Aorta (tissue), 5 donors: ENCODE measurements at regions not wholly inside any gene's neighbourhood (a gene's known extent, or its start where the extent isn't known, plus 50 kb on each side); places are given as distances from the start of the nearest gene placed in this dataset.

Experiments
- ATAC-seq: fragments of 200-7000 bp; cut with Tn5 transposase; one replicate; pipeline ENCODE4 v1.9.1; 2022; ENCODE audit warnings: moderate library complexity; ENCODE audit not compliant: low FRiP score
- DNase-seq, 2 donors: peaks; one replicate each; pipeline ENCODE4 v3.0.0-alpha.2; 2020
- H3K27ac ChIP-seq, 2 donors: one replicate each; pipeline ENCODE4 v1.5.1; 2013; ENCODE audit warnings: low read length in 2 of 2, mild to moderate bottlenecking in 2 of 2, moderate library complexity in 2 of 2, control low read depth in 1 of 2, inconsistent platforms in 1 of 2, low read depth in 1 of 2
- H3K27me3 ChIP-seq, 2 donors: one replicate each; pipeline ENCODE4 v1.6.1; 2013; ENCODE audit warnings: control low read depth in 1 of 2, low read length in 1 of 2, mild to moderate bottlenecking in 1 of 2, moderate library complexity in 1 of 2; ENCODE audit not compliant: insufficient read depth in 2 of 2, control insufficient read depth in 1 of 2
- H3K36me3 ChIP-seq, 2 donors: one replicate each; pipeline ENCODE4 v1.6.1; 2013; ENCODE audit warnings: control low read depth in 1 of 2, low read length in 1 of 2, mild to moderate bottlenecking in 1 of 2; ENCODE audit not compliant: insufficient read depth in 2 of 2, control insufficient read depth in 1 of 2
- H3K4me1 ChIP-seq, 2 donors: one replicate each; pipeline ENCODE4 v1.6.1; 2013; ENCODE audit warnings: low read length in 2 of 2, control low read depth in 1 of 2, mild to moderate bottlenecking in 1 of 2, moderate library complexity in 1 of 2; ENCODE audit not compliant: insufficient read depth in 2 of 2, control insufficient read depth in 1 of 2
- H3K4me3 ChIP-seq, 2 donors: one replicate each; pipeline ENCODE4 v1.5.1; 2013; ENCODE audit warnings: low read length in 2 of 2, control low read depth in 1 of 2, mild to moderate bottlenecking in 1 of 2
- H3K9me3 ChIP-seq: one replicate; pipeline ENCODE4 v1.6.1; 2013; ENCODE audit warnings: mild to moderate bottlenecking, low read length; ENCODE audit not compliant: control insufficient read depth
- WGBS, 2 donors: extraction: QIAGEN DNeasy Blood & Tissue Kit; methylation state at CpG; one replicate each; pipeline ENCODE4 v1.1.7; 2013; 5-methylcytosine and 5-hydroxymethylcytosine counted together
- intact Hi-C, 2 donors: fragments of 100-400 bp; cut with DNase I; formaldehyde crosslinking; loops; one replicate each; pipeline versions ENCODE4 v1.14.2 to v1.15.0; 2022
- donor health status: healthy with polysubstance abuse.
- donor health status: Bipolar disorder and iron deficiency.
- donor health status: DM: no; HTN: no; CAD: no.
- donor health status: DM: no; HTN: no; CAD: no.
- donor health status: DM: yes; HTN: yes; CAD: no.

DNA sequence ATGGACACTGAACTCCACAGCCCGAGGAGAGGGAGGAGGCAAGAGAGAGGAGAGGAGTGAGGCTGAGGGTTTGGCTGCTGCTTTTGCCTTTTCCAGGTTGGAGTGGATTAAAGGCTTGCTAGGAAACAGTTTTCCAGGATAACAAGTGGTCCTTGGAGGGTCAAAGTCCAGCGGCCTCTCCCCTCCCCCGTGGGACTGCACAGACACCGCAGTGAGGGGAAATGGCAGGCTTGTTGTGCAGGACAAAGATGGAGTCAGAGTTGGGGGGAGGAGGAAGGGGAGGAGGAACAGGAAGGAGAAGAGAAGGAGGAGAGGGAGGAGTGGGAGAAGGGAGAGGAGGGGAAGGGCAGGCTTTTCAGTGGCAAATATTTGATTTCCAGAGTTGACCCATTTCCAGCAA, 245.5 kb downstream of the RBM19 start:
- ATAC-seq: no peak
- H3K36me3 ChIP-seq: no peaks in the 10 kb centered on the region
- intact Hi-C loops: no loop called here
- H3K4me1 ChIP-seq: no peaks in the 10 kb centered on the region
- peaks cover 2% of the 10 kb centered on the region for H3K9me3 ChIP-seq
- DNase-seq: no peak
- no peaks in the 10 kb centered on the region for H3K27me3 ChIP-seq
- no peak overlapping the region for H3K4me3 ChIP-seq
- 26 to 30% methylated on average over 4 of the region's 4 CpGs for WGBS, 2 donors
- no peak overlapping the region for H3K27ac ChIP-seq

DNA sequence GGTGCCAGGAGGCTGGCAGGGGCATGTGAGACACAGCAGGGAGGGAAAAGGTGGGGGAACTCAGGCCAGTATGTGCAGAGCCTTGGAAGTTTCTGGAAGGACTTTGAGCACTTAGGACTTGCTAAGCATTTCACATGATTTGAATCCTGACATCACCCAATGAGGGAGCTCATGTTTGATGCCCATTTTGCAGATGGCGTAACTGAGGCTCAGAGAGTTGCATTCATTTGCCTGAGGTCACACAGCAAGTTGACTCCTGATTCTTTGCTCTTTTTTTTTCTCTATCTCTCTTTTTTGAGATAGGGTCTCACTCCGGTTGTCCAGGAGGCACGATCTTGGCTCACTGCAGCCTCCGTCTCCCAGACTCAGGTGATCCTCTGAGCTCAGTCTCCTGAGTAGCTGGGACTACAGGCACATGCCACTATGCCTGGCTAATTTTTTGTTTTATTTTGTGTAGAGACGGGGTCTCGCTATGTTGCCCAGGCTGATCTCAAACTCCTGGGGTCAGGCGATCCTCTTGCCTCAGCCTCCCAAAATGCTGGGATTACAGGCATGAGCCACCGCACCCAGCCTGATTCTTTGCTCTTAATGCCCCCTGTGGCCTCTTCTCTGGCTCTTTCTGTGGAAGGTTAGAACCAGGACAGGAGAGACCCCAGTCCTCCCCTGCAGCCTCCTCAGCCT, 246.1 kb downstream of the RBM19 start:
- WGBS, 2 donors: 85 to 87% methylated on average over 8 of the region's 8 CpGs
- no peak for ATAC-seq
- DNase-seq: no peak
- Histone ChIP-seq H3K9me3 (no peaks in the 10 kb centered on the region), H3K27me3 (no peaks in the 10 kb centered on the region), H3K4me1 (no peaks in the 10 kb centered on the region), H3K36me3 (no peaks in the 10 kb centered on the region), H3K4me3 (no peak overlapping the region), H3K27ac (no peak overlapping the region)
- intact Hi-C loops: no loop called here

- ATAC-seq: no peak
- no peaks in the 10 kb centered on the region for H3K36me3 ChIP-seq
- H3K4me3 ChIP-seq: no peak overlapping the region
- intact Hi-C loops: no loop called here
- H3K27ac ChIP-seq: no peak overlapping the region
- no peaks in the 10 kb centered on the region for H3K4me1 ChIP-seq
- WGBS, 2 donors: 76 to 80% methylated on average over 2 of the region's 2 CpGs
- DNase-seq: no peak
- no peaks in the 10 kb centered on the region for H3K27me3 ChIP-seq
- peaks cover 7% of the 10 kb centered on the region for H3K9me3 ChIP-seq
Observed at GRCh38 chr12:113713156-113713555, 241.5 kb upstream of the LHX5 start.

GRCh38 chr12:113712481-113712880, 240.8 kb upstream of the LHX5 start:
- Histone ChIP-seq H3K27me3 (no peaks in the 10 kb centered on the region), H3K27ac (no peak overlapping the region), H3K4me1 (no peaks in the 10 kb centered on the region), H3K4me3 (no peak overlapping the region), H3K36me3 (no peaks in the 10 kb centered on the region), H3K9me3 (peaks cover 7% of the 10 kb centered on the region)
- intact Hi-C loops: no loop called here
- WGBS, 2 donors: 79 to 81% methylated on average over 5 of the region's 5 CpGs
- DNase-seq: no peak
- ATAC-seq: no peak

GRCh38 chr12:113710216-113710615, 238.5 kb upstream of the LHX5 start:
- H3K4me3 ChIP-seq: no peak overlapping the region
- peaks cover 7% of the 10 kb centered on the region for H3K9me3 ChIP-seq
- 69 to 74% methylated on average over 5 of the region's 5 CpGs for WGBS, 2 donors
- no peaks in the 10 kb centered on the region for H3K36me3 ChIP-seq
- no peak for ATAC-seq
- DNase-seq: no peak
- H3K4me1 ChIP-seq: no peaks in the 10 kb centered on the region
- intact Hi-C loops: no loop called here
- no peak overlapping the region for H3K27ac ChIP-seq
- H3K27me3 ChIP-seq: no peaks in the 10 kb centered on the region

DNA sequence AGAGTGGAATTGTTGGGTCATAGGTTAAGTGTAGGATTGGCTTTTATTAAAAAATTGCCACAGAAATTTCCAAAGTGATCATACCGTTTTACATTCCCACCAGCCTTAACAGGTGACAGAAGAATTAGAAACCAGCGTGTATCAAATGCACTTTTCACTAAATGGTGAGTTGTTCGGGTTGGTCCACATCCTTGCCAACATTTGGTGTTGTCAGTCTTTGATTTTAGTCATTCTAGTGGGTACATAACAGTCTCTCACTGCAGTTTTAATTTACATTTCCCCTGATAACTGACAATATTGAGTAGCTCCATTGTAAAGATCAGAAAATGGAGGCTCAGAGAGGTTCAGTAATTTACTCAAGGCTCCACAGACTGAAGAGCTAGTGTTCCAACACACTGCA, 237.8 kb upstream of the LHX5 start:
- WGBS, 2 donors: 86 to 91% methylated on average over 3 of the region's 3 CpGs
- peaks cover 7% of the 10 kb centered on the region for H3K9me3 ChIP-seq
- no peaks in the 10 kb centered on the region for H3K27me3 ChIP-seq
- no peak overlapping the region for H3K4me3 ChIP-seq
- H3K27ac ChIP-seq: no peak overlapping the region
- H3K36me3 ChIP-seq: no peaks in the 10 kb centered on the region
- no peaks in the 10 kb centered on the region for H3K4me1 ChIP-seq
- DNase-seq (no peak), ATAC-seq (no peak)
- intact Hi-C loops: no loop called here

DNA sequence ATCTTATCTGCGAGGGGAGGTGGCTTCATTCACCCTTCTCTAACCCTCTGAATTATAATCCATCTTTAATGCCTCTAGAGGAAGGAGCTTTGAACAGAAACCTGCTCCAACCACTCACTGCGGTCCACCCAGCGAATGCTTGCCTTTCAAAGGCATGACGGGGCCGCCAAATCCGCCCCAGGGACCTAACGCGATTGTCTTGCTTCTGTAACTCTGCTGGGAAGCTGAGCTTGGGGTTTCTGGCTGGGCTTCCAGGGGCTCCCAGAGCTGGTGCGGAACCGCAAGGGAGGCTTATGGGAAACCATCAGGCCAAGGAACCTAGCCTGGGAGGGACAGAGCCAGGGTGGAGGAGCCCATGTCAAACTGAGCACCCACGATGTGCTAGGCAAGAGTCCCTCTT, 231.2 kb upstream of the LHX5 start:
- Histone ChIP-seq H3K9me3 (peaks cover 5% of the 10 kb centered on the region), H3K27me3 (no peaks in the 10 kb centered on the region), H3K36me3 (no peaks in the 10 kb centered on the region), H3K4me1 (no peaks in the 10 kb centered on the region), H3K27ac (no peak overlapping the region), H3K4me3 (no peak overlapping the region)
- intact Hi-C loops: no loop called here
- ATAC-seq (no peak), DNase-seq (no peak)
- 64 to 70% methylated on average over 11 of the region's 11 CpGs for WGBS, 2 donors

- H3K4me3 ChIP-seq: no peak overlapping the region
- DNase-seq (no peak), ATAC-seq (no peak)
- H3K9me3 ChIP-seq: peaks cover 5% of the 10 kb centered on the region
- no peak overlapping the region for H3K27ac ChIP-seq
- H3K36me3 ChIP-seq: no peaks in the 10 kb centered on the region
- intact Hi-C loops: no loop called here
- H3K4me1 ChIP-seq: no peaks in the 10 kb centered on the region
- 58 to 76% methylated on average over 4 of the region's 4 CpGs for whole genome bisulfite sequencing, 2 donors
- H3K27me3 ChIP-seq: no peaks in the 10 kb centered on the region
Observed at GRCh38 chr12:113702276-113702675, 230.6 kb upstream of the LHX5 start.

- no peak overlapping the region for H3K4me3 ChIP-seq
- intact Hi-C loops: no loop called here
- DNase-seq (no peak), ATAC-seq (no peak)
- H3K27ac ChIP-seq: no peak overlapping the region
- no peaks in the 10 kb centered on the region for H3K4me1 ChIP-seq
- no peaks in the 10 kb centered on the region for H3K27me3 ChIP-seq
- H3K36me3 ChIP-seq: no peaks in the 10 kb centered on the region
- peaks cover 5% of the 10 kb centered on the region for H3K9me3 ChIP-seq
- 5 to 6% methylated on average over 5 of the region's 5 CpGs for WGBS, 2 donors
Observed at GRCh38 chr12:113700943-113701342, 229.3 kb upstream of the LHX5 start.
